ENCODE measurements at regions not wholly inside any gene's neighbourhood (a gene's known extent, or its start where the extent isn't known, plus 50 kb on each side); places are given as distances from the start of the nearest gene placed in this dataset.

GRCh38 chr14:30445011-30445793, 113.8 kb upstream of the G2E3 start:
- no peak overlapping the region for H3K4me3 ChIP-seq (replicated peaks in 1 of 2; ENCODE audit: low read depth in 2 of 2, low read length in 2 of 2)
- no peak for TF ChIP-seq CTCF (IDR thresholded peaks at IDR 0.05; ENCODE audit: low read depth, low read length)
- no peak for DNase-seq (ENCODE audit: low read depth in 2 of 2)

- H3K4me3 ChIP-seq (replicated peaks in 1 of 2; ENCODE audit: low read depth in 2 of 2, low read length in 2 of 2), result no peak overlapping the region
- no peak for TF ChIP-seq CTCF (IDR thresholded peaks at IDR 0.05; ENCODE audit: low read depth, low read length)
- DNase-seq (ENCODE audit: low read depth in 2 of 2), result no peak
Measured at GRCh38 chr14:30445852-30446251, 113.1 kb upstream of the G2E3 start.

GRCh38 chr14:30450631-30451545, 108.1 kb upstream of the G2E3 start:
- TF ChIP-seq CTCF (IDR thresholded peaks at IDR 0.05; ENCODE audit: low read depth, low read length), result no peak
- DNase-seq (ENCODE audit: low read depth in 2 of 2), result no peak
- no peak overlapping the region for H3K4me3 ChIP-seq (replicated peaks in 1 of 2; ENCODE audit: low read depth in 2 of 2, low read length in 2 of 2)

GRCh38 chr14:30456296-30456695, 102.7 kb upstream of the G2E3 start:
- no peak for TF ChIP-seq CTCF (IDR thresholded peaks at IDR 0.05; ENCODE audit: low read depth, low read length)
- H3K4me3 ChIP-seq (replicated peaks in 1 of 2; ENCODE audit: low read depth in 2 of 2, low read length in 2 of 2), result no peak overlapping the region
- DNase-seq (ENCODE audit: low read depth in 2 of 2), result no peak

- H3K4me3 ChIP-seq (replicated peaks in 1 of 2; ENCODE audit: low read depth in 2 of 2, low read length in 2 of 2), result no peak overlapping the region
- no peak for DNase-seq (ENCODE audit: low read depth in 2 of 2)
- TF ChIP-seq CTCF (IDR thresholded peaks at IDR 0.05; ENCODE audit: low read depth, low read length), result no peak
Measured at GRCh38 chr14:30462358-30462757, 96.6 kb upstream of the G2E3 start.

GRCh38 chr14:30464481-30464880, 94.5 kb upstream of the G2E3 start:
- DNase-seq (ENCODE audit: low read depth in 2 of 2), result no peak
- no peak overlapping the region for H3K4me3 ChIP-seq (replicated peaks in 1 of 2; ENCODE audit: low read depth in 2 of 2, low read length in 2 of 2)
- TF ChIP-seq CTCF (IDR thresholded peaks at IDR 0.05; ENCODE audit: low read depth, low read length), result no peak

All from cardiac fibroblast (primary cell).